ENCODE measurements at regions not wholly inside any gene's neighbourhood (a gene's known extent, or its start where the extent isn't known, plus 50 kb on each side); places are given as distances from the start of the nearest gene placed in this dataset.

- TF ChIP-seq CBX3 (IDR thresholded peaks at IDR 0.05; ENCODE audit: borderline replicate concordance, low read depth) (no peak), CREM (IDR thresholded peaks at IDR 0.05; ENCODE audit: low read depth) (no peak), SUPT20H (IDR thresholded peaks at IDR 0.05; ENCODE audit: borderline replicate concordance, control insufficient read depth, low read depth, low read length) (no peak), MYB (IDR thresholded peaks at IDR 0.05; ENCODE audit: borderline replicate concordance, low read depth, low read length) (no peak)
- TF ChIP-seq, protein P1, sequence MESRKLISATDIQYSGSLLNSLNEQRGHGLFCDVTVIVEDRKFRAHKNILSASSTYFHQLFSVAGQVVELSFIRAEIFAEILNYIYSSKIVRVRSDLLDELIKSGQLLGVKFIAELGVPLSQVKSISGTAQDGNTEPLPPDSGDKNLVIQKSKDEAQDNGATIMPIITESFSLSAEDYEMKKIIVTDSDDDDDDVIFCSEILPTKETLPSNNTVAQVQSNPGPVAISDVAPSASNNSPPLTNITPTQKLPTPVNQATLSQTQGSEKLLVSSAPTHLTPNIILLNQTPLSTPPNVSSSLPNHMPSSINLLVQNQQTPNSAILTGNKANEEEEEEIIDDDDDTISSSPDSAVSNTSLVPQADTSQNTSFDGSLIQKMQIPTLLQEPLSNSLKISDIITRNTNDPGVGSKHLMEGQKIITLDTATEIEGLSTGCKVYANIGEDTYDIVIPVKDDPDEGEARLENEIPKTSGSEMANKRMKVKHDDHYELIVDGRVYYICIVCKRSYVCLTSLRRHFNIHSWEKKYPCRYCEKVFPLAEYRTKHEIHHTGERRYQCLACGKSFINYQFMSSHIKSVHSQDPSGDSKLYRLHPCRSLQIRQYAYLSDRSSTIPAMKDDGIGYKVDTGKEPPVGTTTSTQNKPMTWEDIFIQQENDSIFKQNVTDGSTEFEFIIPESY (IDR thresholded peaks at IDR 0.05), result no peak
Observed at GRCh38 chr9:30519166-30519565, 1865.3 kb upstream of the ACO1 start (continued).

- Histone ChIP-seq H3K27ac (ENCODE audit: control insufficient read depth, insufficient read depth) (no peak overlapping the region), H2AFZ (ENCODE audit: control insufficient read depth, low read depth, low read length) (no peak overlapping the region), H3K4me2 (ENCODE audit: control insufficient read depth, insufficient read depth) (no peak overlapping the region), H3K9ac (ENCODE audit: control insufficient read depth, insufficient read depth, low read length) (no peak overlapping the region), H3K4me3 (no peak overlapping the region), H3K9me3 (replicated peaks; ENCODE audit: control insufficient read depth, insufficient read depth, low read length) (no peaks in the 10 kb centered on the region), H3K79me2 (ENCODE audit: control insufficient read depth, insufficient read depth, low read length) (no peaks in the 10 kb centered on the region), H4K20me1 (ENCODE audit: control insufficient read depth, insufficient read depth) (no peaks in the 10 kb centered on the region), H3K27me3 (replicated peaks in 1 of 2; ENCODE audit: control insufficient read depth in 2 of 2, insufficient read depth in 2 of 2, low read length in 1 of 2) (no peaks in the 10 kb centered on the region), H3K4me1 (ENCODE audit: control insufficient read depth, insufficient read depth, low read length) (no peaks in the 10 kb centered on the region), H3K36me3 (ENCODE audit: control insufficient read depth in 2 of 2, insufficient read depth in 2 of 2, low read length in 1 of 2) (no peaks in the 10 kb centered on the region)
- intact Hi-C loops (cut with micrococcal nuclease; ENCODE audit: unreplicated experiment) (no loop called here), in situ Hi-C loops (cut with MboI) (no loop called here)
- ChIA-PET RAD21 (ENCODE audit: unreplicated experiment) (no interaction called here), CTCF (no interaction called here), SMC1A (ENCODE audit: uncharacterized antibody, unreplicated experiment) (no interaction called here), POLR2A (no interaction called here)
- no peak for FAIRE-seq
- no peak for ATAC-seq
- TF ChIP-seq, protein P2, sequence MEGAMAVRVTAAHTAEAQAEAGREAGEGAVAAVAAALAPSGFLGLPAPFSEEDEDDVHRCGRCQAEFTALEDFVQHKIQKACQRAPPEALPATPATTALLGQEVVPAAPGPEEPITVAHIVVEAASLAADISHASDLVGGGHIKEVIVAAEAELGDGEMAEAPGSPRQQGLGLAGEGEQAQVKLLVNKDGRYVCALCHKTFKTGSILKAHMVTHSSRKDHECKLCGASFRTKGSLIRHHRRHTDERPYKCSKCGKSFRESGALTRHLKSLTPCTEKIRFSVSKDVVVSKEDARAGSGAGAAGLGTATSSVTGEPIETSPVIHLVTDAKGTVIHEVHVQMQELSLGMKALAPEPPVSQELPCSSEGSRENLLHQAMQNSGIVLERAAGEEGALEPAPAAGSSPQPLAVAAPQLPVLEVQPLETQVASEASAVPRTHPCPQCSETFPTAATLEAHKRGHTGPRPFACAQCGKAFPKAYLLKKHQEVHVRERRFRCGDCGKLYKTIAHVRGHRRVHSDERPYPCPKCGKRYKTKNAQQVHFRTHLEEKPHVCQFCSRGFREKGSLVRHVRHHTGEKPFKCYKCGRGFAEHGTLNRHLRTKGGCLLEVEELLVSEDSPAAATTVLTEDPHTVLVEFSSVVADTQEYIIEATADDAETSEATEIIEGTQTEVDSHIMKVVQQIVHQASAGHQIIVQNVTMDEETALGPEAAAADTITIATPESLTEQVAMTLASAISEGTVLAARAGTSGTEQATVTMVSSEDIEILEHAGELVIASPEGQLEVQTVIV (IDR thresholded peaks at IDR 0.05; ENCODE audit: borderline replicate concordance, partially characterized antibody), result no peak
- TF ChIP-seq CHD2 (IDR thresholded peaks at IDR 0.05; ENCODE audit: borderline replicate concordance, low read depth, low read length) (no peak), ATF7 (IDR thresholded peaks at IDR 0.05; ENCODE audit: low read depth) (no peak), RUNX3 (IDR thresholded peaks at IDR 0.05; ENCODE audit: low read length) (no peak), HDAC6 (IDR thresholded peaks at IDR 0.05; ENCODE audit: unreplicated experiment) (no peak)
- DNase-seq (ENCODE audit: low read depth, low spot score), result no peak
- 0% methylated on average over 2 of the region's 2 CpGs for WGBS (ENCODE audit: insufficient coverage, insufficient replicate concordance, low lambda C conversion rate, missing lambda C conversion rate)
- no TSS peak for BruUV-seq (replicated peaks)
Observed at GRCh38 chr9:30519756-30520155, 1864.7 kb upstream of the ACO1 start.
